Activated CD8-positive, alpha-beta memory T cell treated with anti-CD3 and anti-CD28 coated beads for 36 hours (primary cell): ENCODE measurements at regions not wholly inside any gene's neighbourhood (a gene's known extent, or its start where the extent isn't known, plus 50 kb on each side); places are given as distances from the start of the nearest gene placed in this dataset.
"Not testable (repeated sequence)": the region's sequence is repeated elsewhere in the genome, so short reads cannot be mapped to it uniquely, and the experiment has no call there.

Experiments
- CTCF ChIA-PET: fragments of 350-600 bp; sonication (Branson Sonifier 250); formaldehyde crosslinking; loops from one replicate; lab custom pipeline; 2021; ENCODE audit warnings: antibody characterized with exemption; lab: Charles Lee
- POLR2A ChIA-PET: fragments of 350-600 bp; sonication (Branson Sonifier 250); formaldehyde crosslinking; loops from one replicate; lab custom pipeline; 2021; ENCODE audit warnings: antibody characterized with exemption; lab: Charles Lee

DNA sequence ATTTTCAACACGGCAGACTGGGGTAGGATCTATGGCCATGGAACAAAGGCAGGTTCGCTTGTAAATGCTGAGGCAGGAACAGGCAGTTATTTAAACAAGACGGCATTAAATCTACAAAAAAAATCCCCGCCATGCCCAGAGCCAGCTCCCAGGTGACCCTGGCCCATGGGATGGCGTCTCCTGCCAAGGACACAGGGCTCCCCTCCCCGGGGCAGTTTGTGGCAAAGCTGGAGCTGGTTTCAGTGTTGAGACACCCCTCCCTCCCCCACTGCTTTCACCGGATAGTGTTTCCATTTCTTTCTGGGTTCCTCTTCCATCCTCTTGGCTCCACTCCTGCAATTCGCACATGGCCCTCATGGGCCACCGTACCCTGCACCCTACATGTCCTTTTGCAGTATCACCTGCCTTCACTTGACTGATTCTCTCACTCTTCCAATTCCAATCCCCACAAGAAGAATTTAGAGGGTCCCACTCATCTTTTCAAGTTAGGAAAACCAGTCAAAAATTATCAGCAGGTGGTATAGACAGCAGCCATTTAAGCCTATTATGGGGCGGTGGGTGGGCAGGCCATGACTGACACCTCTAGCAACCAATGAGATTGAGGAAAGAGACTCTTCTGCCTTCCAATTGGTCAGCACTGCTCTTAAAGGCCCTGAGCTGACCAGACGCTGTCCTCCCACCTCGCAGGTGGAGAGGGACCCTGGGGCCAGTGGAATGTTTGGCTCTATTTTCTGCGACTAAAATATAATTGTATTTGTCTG is 52.0 kb downstream of the OLIG1 start:
- POLR2A ChIA-PET: no interaction called here
- CTCF ChIA-PET: no interaction called here

DNA sequence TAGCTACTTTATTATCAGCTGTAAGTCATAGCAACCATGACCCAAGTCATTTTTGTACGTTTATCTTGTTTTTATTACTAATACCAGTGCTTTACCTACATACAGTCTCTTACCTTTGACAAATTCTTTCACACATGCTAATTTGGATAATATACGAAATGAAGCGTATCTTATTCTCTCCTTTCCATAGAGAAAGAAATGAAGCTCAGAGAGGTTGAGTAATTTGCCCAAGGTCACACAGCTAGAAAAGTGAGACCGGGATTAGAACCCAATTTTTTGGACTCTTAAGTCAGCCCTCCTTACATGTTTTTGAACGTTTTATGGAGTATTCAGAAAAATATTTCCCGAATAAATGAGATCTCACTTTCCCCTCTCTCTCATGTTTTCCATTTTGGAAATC is 52.6 kb downstream of the OLIG1 start:
- ChIA-PET CTCF (no interaction called here), POLR2A (no interaction called here)

DNA sequence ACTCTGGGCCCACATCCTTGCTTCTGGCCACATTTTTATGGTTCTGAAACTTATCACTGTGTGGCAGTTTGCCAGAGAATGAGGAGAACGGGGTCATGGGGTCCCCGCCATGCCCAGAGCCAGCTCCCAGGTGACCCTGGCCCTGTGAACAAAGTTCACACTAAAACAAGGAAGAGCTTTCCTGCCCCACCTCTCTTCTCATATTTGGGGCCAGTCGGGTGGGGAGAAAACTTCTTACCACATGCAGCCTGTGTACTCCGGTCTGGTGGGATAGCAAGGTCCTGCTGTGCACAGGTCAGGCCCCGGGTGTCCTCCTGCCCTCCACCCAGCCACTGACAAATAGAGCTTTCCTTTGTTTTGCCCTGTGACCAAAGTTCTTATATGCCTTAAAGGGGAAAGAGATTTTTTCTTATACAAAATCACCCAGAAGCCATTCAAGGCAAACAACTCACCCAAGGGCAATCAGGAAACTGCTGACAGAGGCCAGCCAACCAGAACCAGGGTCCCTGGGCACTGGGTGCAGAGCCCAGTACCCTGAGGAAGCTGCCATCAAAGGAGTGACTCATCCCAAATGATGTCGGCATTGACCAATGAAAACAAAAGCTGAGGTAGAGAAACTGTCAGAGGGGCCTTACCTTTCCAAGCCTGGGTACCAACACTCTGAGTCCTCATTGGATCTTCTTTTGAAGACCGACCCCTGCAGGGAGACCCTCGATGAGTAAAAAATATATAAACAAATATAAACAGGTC is 53.6 kb downstream of the OLIG1 start:
- ChIA-PET POLR2A (no interaction called here), CTCF (interaction anchor here (0.7 to 2.2 kb wide), 2 partner anchors 73 to 126 kb away, joined by 3 to 6 read pairs; no protein-coding TSS in a partner anchor)

DNA sequence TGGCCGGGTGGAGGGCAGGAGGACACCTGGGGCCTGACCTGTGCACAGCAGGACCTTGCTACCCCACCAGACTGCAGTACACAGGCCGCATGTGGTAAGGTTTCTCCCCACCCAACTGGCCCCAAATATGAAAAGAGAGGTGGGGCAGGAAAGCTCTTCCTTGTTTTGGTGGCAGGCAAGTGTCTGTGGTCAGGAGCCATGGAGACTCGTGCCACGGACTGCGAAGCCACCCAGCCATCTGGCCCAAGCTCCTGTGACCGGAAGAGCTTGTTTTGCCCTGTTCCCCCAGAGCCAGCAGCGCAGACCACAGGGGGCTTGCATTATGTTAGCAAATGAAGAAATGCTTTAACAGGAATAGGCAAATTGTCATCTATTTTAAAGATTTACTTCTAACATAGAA is 54.9 kb downstream of the OLIG1 start:
- ChIA-PET CTCF (interaction anchor here (0.6 to 2.2 kb wide), 3 partner anchors 33 to 184 kb away, joined by 3 to 6 read pairs (median 6); no protein-coding TSS in a partner anchor), POLR2A (no interaction called here)

DNA sequence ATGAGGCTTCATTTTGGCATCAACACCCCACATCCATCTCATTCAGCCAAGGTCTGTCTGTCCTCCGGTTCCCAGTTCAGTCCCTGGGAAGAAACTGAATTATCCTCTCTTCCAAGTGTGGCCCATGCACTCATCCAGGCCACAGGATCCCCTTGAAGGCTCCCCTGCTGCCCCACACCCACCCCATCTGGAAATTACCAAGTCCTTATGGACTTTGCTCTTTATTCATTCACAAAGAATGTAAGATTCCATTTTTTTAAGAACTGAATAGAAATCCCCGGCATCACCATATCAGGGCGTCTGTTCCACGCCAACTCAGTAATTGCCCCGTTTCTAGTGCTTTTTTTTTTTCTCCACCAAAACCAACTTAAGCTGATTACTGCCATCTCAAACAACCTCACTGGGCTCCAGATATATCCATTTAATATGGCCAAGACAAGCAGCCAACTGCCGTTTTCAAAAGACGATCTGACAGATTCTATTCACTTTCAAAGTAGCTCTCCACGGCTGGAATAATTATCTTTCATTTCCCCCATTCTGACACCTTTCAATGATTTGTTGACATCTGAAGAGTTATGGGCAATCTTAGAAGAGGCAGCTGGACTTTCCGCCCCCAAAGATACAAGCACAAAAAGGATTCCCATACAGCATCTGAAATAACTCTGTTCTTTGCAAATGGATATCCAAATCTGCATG is 55.9 kb downstream of the OLIG1 start:
- POLR2A ChIA-PET: no interaction called here
- CTCF ChIA-PET: interaction anchor here (0.6 to 2.2 kb wide), 3 partner anchors 21 to 203 kb away, joined by 3 to 6 read pairs (median 4); no protein-coding TSS in a partner anchor

DNA sequence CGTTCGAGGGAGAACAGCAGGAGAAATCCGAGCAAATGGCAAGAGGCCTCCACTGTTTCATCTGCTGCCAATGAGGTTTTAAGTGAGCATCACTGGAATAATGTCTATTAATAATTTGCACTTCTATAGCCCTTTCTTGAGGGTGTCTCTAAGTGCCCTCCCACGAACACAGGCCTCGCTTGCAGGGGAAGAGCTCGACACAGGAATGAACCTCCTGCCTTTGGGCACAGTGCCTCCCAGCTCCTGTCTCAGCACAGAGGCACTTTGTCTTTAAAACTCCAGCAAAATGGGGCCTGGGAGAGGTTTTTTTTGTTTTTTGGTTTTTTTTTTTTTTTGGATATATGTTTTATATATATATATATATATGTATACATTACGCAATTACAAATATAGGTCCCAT is 56.6 kb downstream of the OLIG1 start:
- ChIA-PET CTCF (interaction anchor here (0.6 to 1.4 kb wide), 5 partner anchors 10 to 204 kb away, joined by 3 to 6 read pairs (median 3); no protein-coding TSS in a partner anchor), POLR2A (no interaction called here)

DNA sequence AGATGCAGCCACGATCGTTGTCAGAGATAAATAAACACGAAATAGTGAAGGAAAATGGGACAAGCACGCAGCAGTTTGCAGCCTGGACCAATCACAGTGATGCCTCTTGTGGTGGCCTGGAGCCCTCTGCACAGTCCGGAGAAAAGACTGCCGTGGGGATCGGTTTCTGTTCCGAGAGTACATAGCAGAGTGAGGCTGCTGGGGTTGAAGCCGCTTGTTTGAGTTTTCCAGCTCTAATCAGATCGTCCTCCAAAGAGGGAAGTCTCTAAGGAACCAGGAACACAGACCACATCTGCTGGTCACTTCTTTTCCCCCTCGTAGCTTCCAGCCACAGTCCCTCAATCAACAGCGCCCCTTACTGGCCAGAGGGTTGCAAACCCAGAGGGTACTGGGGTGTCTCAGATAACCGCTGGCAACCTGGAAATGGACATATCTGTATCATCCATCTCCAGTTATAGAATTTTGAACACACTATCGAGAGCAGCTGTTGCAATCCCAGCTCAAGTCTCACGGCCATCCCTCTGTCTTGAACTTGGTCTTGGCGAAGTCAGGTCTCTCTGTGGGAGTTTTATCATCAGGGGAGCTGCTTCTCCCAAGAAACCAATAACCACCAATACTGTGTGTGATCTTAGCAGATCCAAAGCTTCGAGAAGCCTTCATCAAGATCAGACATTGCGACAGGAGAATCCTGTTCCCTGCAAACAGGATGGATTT is 57.4 kb downstream of the OLIG1 start:
- POLR2A ChIA-PET: no interaction called here

DNA sequence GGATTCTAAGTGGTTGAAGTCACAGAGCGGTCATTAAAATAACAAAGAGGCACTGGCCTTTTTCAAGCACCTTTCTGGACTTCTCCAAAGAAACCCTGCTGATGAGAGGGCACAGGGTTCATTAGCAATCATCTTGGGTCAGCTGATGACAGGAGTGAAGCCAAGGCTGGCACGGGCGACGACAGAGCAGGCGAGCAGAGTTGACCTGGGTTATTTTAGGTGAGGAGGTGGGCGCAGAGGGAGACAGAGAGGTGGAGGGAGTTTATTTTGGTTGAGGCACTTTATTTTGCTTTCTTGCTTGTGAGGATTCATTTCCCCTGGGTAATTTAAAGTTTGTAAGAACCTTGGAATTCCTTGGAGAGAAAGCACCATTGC is 57.9 kb downstream of the OLIG1 start:
- ChIA-PET POLR2A (no interaction called here), CTCF (interaction anchor here (1.1 to 1.8 kb wide), 10 partner anchors 11 to 211 kb away, joined by 3 to 6 read pairs (median 3); no protein-coding TSS in a partner anchor)

More for the DNA sequence above, 57.4 kb downstream of the OLIG1 start:
- CTCF ChIA-PET: interaction anchor here (0.8 to 1.8 kb wide), 11 partner anchors 11 to 211 kb away, joined by 3 to 6 read pairs (median 3); no protein-coding TSS in a partner anchor

DNA sequence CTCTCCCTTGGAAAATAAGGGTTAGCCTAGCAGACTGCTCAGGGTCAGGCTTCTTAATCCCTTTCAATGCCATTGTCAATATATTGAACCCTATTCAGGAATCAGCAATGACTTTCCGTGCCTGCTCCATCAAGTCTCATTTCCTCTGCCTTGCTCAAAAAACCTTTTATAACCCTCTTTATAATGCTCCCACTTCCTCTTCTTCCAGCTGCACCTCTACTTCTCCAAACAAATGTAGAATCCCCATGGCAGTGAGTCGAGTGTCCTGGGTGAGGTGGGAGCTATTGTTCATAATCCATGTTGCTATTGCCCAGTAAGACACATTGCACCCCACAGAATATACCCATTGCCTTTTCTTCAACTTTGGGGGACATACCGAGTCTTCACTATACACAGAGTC is 58.6 kb downstream of the OLIG1 start:
- CTCF ChIA-PET: interaction anchor here (1.1 to 1.8 kb wide), 3 partner anchors 12 to 188 kb away, joined by 3 to 4 read pairs (median 3); no protein-coding TSS in a partner anchor
- POLR2A ChIA-PET: no interaction called here

DNA sequence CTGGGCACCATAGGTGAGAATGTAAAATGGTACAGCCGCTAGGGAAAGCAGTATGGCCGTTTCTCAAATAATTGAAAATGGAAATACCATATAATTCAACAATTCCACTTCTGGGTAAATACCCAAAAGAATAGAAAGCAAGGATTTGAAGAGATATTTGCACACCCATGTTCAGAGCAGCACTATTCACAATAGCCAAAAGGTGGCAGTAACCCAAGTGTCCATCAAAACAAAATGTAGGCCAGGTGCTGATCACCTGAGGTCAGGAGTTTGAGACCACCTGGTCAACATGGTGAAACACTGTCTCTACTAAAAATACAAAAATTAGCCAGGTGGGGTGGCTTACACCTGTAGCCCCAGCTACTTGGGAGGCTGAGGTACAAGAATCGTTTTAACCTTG is 62.1 kb downstream of the OLIG1 start:
- POLR2A ChIA-PET: no interaction called here

DNA sequence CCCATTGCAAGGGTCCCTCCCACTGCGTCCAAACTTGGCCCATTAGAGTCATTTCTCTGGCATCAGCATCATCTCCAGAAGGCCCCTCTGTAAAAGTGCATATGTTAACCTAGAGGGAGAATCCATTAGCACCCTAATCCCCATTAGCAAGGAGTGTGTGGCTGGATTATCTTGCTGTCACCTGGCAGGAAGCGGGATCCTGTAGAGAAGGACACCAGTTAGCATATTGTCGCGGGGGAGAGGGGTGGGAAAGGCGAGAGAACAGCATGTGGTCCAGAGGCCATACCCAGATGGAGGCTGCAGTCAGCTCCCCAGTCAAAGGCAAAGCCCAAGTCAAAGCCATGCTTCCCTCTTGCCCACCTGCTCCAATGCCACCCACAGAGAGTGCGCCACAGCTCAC is 64.0 kb downstream of the OLIG1 start:
- ChIA-PET CTCF (no interaction called here), POLR2A (no interaction called here)

More for the DNA sequence above, 62.1 kb downstream of the OLIG1 start:
- CTCF ChIA-PET: interaction anchor here (1.1 kb wide), 1 partner anchor 192 kb away, joined by 3 read pairs; no protein-coding TSS in a partner anchor

DNA sequence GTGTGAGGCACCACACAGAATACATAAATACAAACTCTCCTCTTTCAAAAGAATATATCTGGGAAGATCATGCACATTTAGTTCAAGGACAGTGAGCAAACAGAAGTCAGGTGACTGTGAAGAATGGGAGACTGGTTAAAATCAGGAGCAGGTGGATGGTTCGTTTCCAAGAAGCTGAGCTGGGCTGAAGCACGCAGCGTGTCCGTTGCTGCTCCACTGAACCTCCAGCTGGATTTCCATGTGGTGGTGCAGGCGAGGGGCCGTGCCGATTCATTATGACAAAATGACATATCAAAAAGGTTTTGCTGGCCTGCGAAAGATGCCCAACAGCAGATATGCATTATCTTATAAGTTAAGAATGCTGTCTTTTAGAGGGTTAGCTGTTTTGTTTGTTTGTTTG is 66.0 kb downstream of the OLIG1 start:
- POLR2A ChIA-PET: no interaction called here
- CTCF ChIA-PET: no interaction called here

DNA sequence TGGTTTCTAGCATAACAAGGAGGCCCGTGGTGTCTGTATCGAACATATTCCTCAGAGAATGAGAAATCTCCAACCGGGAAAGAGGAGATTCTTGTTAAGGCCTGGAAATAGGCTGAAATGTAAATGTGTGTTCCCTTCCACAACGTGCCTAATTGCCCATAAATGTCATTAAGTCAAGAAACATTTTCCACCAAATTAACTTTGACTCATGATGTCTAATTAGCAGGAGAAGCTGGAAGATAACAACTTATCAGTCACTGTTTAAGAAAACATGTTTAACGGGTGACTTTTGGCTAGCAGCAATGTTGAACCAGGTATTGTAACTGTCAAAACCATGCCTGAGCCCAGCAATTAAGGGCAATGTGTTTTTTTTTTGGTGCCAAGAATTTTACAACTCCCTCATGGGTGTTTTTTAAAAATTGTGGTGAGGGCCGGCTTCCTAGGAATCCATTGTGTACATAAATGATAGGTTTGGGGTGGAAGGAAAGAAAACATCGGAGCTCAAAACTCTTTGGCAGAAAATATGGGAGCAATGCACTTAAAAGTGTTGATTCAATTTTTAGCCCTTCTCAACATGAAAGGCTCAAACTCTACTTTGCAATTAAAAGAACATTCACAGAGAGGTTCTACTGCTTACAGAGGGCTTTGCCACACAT is 67.0 kb downstream of the OLIG1 start:
- POLR2A ChIA-PET: no interaction called here
- CTCF ChIA-PET: interaction anchor here (1.0 kb wide), 1 partner anchor 41 kb away, joined by 4 read pairs; no protein-coding TSS in a partner anchor

DNA sequence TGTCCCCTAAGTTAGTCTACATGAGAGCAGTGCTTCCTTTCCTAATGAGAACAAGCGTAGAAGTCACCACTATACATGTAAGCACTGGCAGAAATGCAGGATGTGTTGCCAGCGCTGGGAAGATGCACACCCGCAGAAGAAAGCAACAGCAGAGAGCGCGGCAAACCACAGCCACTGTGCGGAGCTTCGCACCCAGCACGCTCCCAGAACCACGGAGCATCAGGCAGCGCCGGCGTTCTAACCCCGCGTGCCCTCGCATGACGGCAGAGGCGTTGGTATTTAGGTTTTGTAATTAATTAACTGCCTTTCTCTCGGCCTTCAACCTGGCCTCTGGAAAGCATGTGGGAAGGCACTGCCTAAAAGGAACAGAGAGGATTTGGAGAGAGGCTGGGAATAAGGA is 69.1 kb downstream of the OLIG1 start:
- CTCF ChIA-PET: no interaction called here
- POLR2A ChIA-PET: no interaction called here

DNA sequence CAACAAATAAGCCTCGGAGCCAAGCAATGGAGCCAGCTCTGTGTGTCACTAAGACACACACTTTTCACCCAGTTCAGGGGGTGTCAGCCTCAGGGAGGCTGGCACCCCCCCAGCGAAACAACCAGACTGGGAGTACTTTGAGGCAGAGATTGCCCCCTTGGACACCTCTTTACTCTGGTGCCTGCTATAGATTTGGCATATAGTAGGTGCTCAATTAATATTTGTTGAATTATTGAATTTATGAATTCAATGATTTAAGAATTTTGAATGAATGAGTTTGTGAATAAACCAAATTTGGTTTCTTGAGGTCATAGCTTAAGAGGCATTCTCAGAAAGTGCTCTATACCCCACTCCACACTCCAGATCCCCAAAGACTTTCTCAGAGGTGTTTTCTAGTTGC is 70.3 kb downstream of the OLIG1 start:
- POLR2A ChIA-PET: interaction anchor here (0.6 kb wide), 1 partner anchor 443 kb away, joined by 5 read pairs; no protein-coding TSS in a partner anchor
- CTCF ChIA-PET: interaction anchor here (1.0 kb wide), 1 partner anchor 12 kb away, joined by 3 read pairs; no protein-coding TSS in a partner anchor

DNA sequence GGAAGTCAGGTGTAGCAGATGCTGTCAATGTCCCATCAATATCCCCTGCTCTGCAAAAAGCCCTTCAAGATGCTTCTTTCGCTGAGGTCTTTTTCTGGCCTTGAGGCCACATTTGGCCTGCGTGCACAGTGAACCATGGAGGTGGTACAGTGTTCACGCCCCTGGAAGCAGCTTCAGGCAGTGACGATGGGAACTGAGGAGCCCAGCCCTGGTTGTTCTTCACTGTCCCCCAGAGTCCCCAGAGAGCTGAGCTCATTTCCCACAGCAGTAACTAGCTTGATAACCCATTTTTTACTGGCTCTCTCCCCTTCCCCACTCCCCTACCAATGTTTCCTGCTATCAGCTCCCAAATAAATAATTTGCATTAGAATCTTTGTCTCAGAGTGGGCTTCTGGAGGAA is 76.5 kb downstream of the OLIG1 start:
- POLR2A ChIA-PET: no interaction called here
- CTCF ChIA-PET: interaction anchor here (0.5 to 0.6 kb wide), 2 partner anchors 20 to 148 kb away, joined by 4 to 7 read pairs; no protein-coding TSS in a partner anchor

DNA sequence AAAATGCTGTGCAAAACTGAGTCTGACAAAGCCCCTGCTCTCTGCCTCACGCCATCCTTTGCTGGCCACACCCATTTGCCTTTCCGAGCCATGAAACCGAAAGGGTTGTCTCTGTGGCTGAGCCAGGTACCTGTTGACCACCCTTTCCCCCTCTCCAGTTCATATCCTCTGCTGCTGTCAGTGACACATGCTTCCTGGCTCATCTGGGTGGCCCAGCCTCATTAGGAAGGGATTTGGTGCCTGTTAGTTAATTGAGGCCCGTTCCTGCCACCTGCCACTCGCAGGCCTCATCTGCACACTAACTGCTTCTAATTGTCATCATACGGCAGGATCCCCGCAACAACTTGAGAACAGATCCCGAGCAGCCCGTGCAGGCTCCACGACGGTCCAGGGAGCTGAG is 79.2 kb downstream of the OLIG1 start:
- CTCF ChIA-PET: interaction anchor here (1.1 kb wide), 1 partner anchor 19 kb away, joined by 4 read pairs; no protein-coding TSS in a partner anchor
- POLR2A ChIA-PET: no interaction called here

DNA sequence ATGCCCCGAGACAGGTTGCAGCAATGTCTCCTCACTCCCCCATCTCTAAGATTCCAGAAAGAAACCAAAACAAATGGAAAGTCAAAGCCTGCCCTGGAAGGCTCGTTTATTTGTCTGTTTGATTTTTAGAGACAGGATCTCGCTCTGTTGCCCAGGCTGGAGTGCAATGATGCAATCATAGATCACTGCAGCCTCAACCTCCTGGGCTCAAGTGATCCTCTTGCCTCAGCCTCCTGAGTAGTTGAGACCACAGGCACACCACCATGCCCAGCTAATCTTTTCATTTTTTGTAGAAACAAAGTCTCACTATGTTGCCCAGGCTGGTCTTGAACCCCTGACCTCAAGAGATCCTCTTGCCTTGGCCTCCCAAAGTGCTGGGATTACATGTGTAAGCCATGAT is 78.8 kb upstream of the IFNAR2 start:
- CTCF ChIA-PET: not testable (repeated sequence)

More for the DNA sequence above, 78.8 kb upstream of the IFNAR2 start:
- POLR2A ChIA-PET: not testable (repeated sequence)
